ENCODE measurements at regions not wholly inside any gene's neighbourhood (a gene's known extent, or its start where the extent isn't known, plus 50 kb on each side); places are given as distances from the start of the nearest gene placed in this dataset.
"Not testable (repeated sequence)": the region's sequence is repeated elsewhere in the genome, so short reads cannot be mapped to it uniquely, and the experiment has no call there.

- DNase-seq = no peak
Observed at GRCh38 chr16:29126616-29127015, 141.8 kb downstream of the LAT start.

- DNase-seq = no peak
Observed at GRCh38 chr16:29126057-29126494, 141.2 kb downstream of the LAT start.

- DNase-seq = no peak
Observed at GRCh38 chr16:29124828-29125227, 140.0 kb downstream of the LAT start.

- DNase-seq = not testable (repeated sequence)
Observed at GRCh38 chr16:29124162-29124561, 139.3 kb downstream of the LAT start.

- DNase-seq = not testable (repeated sequence)
Observed at GRCh38 chr16:29120680-29121079, 135.8 kb downstream of the LAT start.

GRCh38 chr16:29118301-29118957 lies 133.6 kb downstream of the LAT start:
- DNase-seq = not testable (repeated sequence)

- no peak for DNase-seq
Observed at GRCh38 chr16:29117631-29118030, 132.8 kb downstream of the LAT start.

- no peak for DNase-seq
Observed at GRCh38 chr16:29116980-29117379, 132.1 kb downstream of the LAT start.

GRCh38 chr16:29116207-29116606 lies 131.4 kb downstream of the LAT start:
- DNase-seq = not testable (repeated sequence)

GRCh38 chr16:29115802-29116141 lies 130.9 kb downstream of the LAT start:
- DNase-seq = not testable (repeated sequence)

- DNase-seq = not testable (repeated sequence)
Observed at GRCh38 chr16:29114989-29115801, 130.3 kb downstream of the LAT start.

- DNase-seq = no peak
Observed at GRCh38 chr16:29114574-29114973, 129.7 kb downstream of the LAT start.

- not testable (repeated sequence) for DNase-seq
Observed at GRCh38 chr16:29113446-29113845, 128.6 kb downstream of the LAT start.

- DNase-seq = no peak
Observed at GRCh38 chr16:29112755-29113347, 128.0 kb downstream of the LAT start.

GRCh38 chr16:29111901-29112680 lies 127.2 kb downstream of the LAT start:
- DNase-seq = not testable (repeated sequence)

- DNase-seq = no peak
Observed at GRCh38 chr16:29111421-29111820, 126.6 kb downstream of the LAT start.

- DNase-seq = not testable (repeated sequence)
Observed at GRCh38 chr16:29108625-29109169, 123.8 kb downstream of the LAT start.

GRCh38 chr16:29107299-29107698 lies 122.4 kb downstream of the LAT start:
- DNase-seq = no peak

- DNase-seq = not testable (repeated sequence)
Observed at GRCh38 chr16:29106259-29106908, 121.5 kb downstream of the LAT start.

- not testable (repeated sequence) for DNase-seq
Observed at GRCh38 chr16:29104600-29104999, 119.7 kb downstream of the LAT start.

- not testable (repeated sequence) for DNase-seq
Observed at GRCh38 chr16:29097965-29098364, 113.1 kb downstream of the LAT start.

All from NCI-H2227 treated with DMSO at 0.1 percent for 48 hours (cell line).